ENCODE measurements at regions not wholly inside any gene's neighbourhood (a gene's known extent, or its start where the extent isn't known, plus 50 kb on each side); places are given as distances from the start of the nearest gene placed in this dataset.

DNA sequence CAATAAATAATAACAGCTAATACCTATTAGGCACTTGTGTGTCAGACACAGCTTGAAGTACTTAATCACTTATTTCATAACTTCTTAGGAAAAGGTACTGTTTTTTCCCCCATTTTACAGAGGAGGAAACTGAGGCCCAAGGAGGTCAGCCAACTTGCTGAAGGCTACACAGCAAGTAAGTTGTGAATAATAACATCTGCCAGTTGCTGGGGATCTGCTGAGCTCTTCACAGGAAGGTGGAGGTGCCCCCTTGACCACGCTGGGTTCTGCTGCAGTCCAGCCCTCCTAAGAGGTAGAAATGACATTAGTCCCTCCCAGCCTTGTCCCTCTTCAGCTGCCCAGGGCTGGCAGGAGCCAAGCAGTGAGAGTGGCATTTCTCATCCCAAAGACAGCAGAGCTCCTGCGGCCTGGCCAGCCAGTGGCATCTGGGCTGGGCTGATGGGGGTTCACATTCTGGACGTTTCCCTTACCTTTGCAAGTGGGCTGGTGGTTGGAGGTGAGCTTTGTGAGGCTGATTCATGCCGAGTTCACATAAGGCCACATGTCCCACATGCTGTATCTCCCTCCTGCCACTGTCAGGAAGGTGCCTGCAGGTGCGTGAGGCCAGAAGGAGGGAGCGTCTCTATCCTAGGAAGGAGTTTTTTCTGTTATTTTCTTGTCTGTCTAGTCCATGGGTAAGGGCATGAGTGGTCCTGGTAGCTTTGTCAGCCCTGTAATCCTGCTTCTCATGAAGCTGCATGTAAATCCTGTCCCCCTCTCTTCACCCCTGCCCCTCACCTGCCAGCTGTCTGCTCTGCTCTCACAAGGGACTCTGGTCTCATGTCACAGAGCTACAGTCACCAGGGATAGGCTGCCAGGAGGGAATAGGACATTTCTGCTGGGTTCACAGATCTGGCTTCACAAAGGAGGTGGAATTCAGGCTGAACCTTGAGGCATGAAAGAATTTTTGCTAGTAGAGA is 171.7 kb downstream of the MACROH2A1 start:
- no peak for TF ChIP-seq CTCF (IDR thresholded peaks at IDR 0.05)
- no peak for ATAC-seq (ENCODE audit: low FRiP score)
- no peak for DNase-seq (ENCODE audit: low spot score)

DNA sequence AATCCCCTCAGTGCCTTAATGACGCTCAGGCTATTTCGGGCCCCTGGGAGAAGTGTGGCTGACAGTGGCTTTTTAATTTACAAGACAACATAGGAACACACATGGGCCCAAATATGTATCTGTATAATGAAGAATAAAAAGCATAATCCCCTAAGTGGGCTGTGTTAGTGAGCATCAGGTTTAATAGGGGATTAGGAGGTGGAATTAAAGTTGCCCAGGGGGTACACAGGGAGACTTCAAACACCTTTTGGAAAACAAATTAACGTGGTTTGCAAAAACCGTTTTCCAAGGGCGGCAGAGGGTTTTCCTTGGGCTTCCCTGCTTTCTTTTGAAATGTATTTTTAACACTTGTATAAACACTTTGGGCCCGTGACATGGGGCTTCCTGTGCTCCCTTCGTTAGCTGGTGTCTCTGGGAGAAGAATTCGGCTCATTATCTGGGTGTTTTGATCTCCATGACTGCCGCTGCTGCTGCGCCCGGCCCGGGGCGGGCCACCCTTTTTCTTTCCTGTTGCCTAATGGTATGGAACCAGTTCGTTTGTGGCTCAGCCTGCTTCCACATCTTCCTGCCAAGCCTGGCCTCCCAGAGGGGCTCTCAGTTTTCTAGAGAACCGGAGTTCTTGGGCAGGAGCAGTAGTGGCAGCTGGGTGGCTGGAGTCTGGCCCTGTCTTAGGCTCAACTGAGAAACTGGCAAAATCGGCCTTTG is 173.0 kb downstream of the MACROH2A1 start:
- no peak for DNase-seq (ENCODE audit: low spot score)
- ATAC-seq (ENCODE audit: low FRiP score) = no peak
- no peak for TF ChIP-seq CTCF (IDR thresholded peaks at IDR 0.05)

DNA sequence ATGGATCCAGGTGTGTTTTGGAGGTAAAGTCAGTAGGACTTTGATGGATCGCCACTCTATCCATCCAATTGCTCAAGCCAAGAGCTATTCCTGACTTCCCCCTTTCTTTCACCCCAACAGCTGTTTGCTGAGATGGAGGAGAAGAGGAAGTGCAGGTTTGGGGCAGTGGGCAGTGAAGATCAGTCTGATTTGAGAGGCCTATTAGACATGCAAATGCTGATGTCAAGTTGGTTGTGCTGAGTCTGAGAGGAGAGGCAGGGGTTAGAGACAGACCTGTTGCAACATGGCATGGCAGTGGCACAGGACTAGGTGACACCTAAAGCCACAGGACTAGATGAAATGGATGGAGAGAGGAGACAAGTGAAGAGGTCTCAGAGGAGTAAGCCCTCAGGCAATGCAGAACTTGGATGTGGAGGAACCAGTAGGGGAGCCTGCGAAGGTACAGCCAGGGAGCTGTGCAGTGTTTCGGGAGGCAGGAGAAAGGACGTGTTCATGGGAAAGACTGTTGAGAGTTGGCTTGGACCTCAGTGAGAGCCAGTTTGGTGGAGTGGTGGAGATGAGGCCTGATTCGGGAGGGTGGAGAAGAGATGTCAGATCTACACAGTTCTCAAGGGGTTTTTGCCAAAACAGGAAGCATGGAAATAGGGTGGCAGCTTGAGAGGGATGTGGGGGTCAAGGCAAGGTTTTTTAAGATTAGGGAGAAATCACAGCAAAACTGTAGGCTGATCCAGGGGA is 175.0 kb downstream of the MACROH2A1 start:
- no peak for TF ChIP-seq CTCF (IDR thresholded peaks at IDR 0.05)
- DNase-seq (ENCODE audit: low spot score) (no peak), ATAC-seq (ENCODE audit: low FRiP score) (no peak)

DNA sequence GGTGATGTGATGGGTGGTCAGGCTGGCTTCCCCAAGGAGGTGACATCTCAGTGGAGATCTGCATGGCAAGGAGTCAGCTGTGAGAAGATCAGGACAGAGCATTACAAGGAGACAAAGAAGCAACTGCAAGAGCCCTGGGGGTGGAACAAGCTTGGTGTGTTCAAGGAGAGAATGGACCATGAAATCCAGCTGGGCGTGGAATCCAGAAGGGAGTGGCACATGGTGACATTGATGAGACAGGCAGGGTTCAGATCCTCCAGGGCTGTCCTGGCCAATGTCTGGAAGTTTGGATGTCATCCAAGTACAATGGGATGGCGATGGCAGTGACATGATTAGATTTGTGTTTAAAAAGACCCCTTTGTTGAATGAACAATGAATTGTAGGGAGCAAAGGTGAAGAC is 175.6 kb downstream of the MACROH2A1 start:
- ATAC-seq (ENCODE audit: low FRiP score) (no peak), DNase-seq (ENCODE audit: low spot score) (no peak)
- no peak for TF ChIP-seq CTCF (IDR thresholded peaks at IDR 0.05)

DNA sequence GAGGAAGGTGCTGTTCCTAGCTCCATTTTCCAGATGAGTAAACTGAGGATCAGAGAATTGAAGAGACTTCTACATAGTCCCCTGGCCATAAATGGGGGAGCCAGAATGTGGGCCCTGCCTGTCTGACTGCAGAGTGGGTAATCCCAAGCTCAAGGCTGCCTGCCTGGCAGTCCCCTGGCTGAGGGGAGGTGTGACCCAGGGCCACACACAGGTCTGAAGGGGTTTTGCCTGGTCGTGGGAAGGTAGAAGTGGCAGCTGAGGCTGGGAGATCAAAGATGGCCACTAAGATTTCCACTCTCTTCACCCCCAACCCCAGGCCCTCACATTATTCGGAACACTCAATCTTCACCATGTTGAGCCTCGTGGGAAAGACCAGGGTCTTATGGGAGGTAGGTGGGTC is 176.3 kb downstream of the MACROH2A1 start:
- TF ChIP-seq CTCF (IDR thresholded peaks at IDR 0.05) = no peak
- no peak for ATAC-seq (ENCODE audit: low FRiP score)
- DNase-seq (ENCODE audit: low spot score) = no peak

DNA sequence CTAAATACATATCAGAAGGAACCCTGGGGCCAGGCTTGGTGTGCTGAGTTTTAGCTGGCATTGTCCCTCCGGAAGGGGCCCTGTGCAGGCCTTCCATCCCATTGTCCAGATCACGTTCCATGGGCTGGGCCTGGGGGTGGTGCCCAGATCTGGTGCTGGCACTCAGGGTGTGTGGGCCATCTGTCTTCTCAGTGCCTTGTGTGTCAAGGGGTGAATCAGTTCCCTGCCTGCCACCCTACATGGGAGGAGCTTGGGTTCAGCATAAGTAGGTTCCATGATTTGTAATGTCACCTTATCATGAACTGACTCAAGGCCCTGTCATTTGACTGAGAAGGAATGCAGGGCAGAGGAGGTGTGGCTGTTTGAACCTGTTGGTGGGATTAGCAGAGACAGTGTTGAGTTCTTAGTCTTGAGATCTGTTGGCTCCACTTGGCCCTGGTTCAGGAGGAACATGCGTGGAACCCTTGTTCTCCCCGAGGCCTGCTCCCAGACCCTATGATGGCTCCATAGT is 176.8 kb downstream of the MACROH2A1 start:
- ATAC-seq (ENCODE audit: low FRiP score) (no peak), DNase-seq (ENCODE audit: low spot score) (no peak)

More for the DNA sequence above, 176.8 kb downstream of the MACROH2A1 start:
- TF ChIP-seq CTCF (IDR thresholded peaks at IDR 0.05) = no peak

All from omental fat pad (tissue), 3 donors.